GM18511 (cell line): ENCODE measurements at regions not wholly inside any gene's neighbourhood (a gene's known extent, or its start where the extent isn't known, plus 50 kb on each side); places are given as distances from the start of the nearest gene placed in this dataset.

Experiments used
- ATAC-seq: cut with Tn5 transposase; IDR thresholded peaks from one replicate; pipeline ENCODE4 v1.9.1; 2021; ENCODE audit warnings: mild to moderate bottlenecking, moderate library complexity; ENCODE audit not compliant: unreplicated experiment

- ATAC-seq: no peak
Measured at GRCh38 chr9:129403779-129404620, 216.9 kb downstream of the C9orf50 start.

GRCh38 chr9:129402931-129403778, 217.7 kb downstream of the C9orf50 start:
- no peak for ATAC-seq

GRCh38 chr9:129402371-129402739, 218.5 kb downstream of the C9orf50 start:
- ATAC-seq: no peak

GRCh38 chr9:129401623-129402370, 219.1 kb downstream of the C9orf50 start:
- ATAC-seq: no peak

GRCh38 chr9:129400971-129401622, 219.8 kb downstream of the C9orf50 start:
- ATAC-seq: no peak

- no peak for ATAC-seq
Measured at GRCh38 chr9:129400001-129400970, 220.6 kb downstream of the C9orf50 start.

- ATAC-seq: no peak
Measured at GRCh38 chr9:129399634-129399990, 221.3 kb downstream of the C9orf50 start.

- no peak for ATAC-seq
Measured at GRCh38 chr9:129398961-129399633, 221.0 kb upstream of the IER5L start.

- no peak for ATAC-seq
Measured at GRCh38 chr9:129398101-129398960, 220.3 kb upstream of the IER5L start.

- no peak for ATAC-seq
Measured at GRCh38 chr9:129397335-129397734, 219.3 kb upstream of the IER5L start.

GRCh38 chr9:129396365-129396708, 218.3 kb upstream of the IER5L start:
- ATAC-seq: no peak

- ATAC-seq: no peak
Measured at GRCh38 chr9:129395633-129396364, 217.7 kb upstream of the IER5L start.

- no peak for ATAC-seq
Measured at GRCh38 chr9:129394886-129395279, 216.8 kb upstream of the IER5L start.

GRCh38 chr9:129394061-129394885, 216.2 kb upstream of the IER5L start:
- no peak for ATAC-seq

GRCh38 chr9:129393064-129393463, 215.0 kb upstream of the IER5L start:
- ATAC-seq: no peak

- ATAC-seq: no peak
Measured at GRCh38 chr9:129392093-129392541, 214.1 kb upstream of the IER5L start.

GRCh38 chr9:129391221-129391661, 213.2 kb upstream of the IER5L start:
- ATAC-seq: no peak
